GM12878 (cell line): ENCODE measurements at regions not wholly inside any gene's neighbourhood (a gene's known extent, or its start where the extent isn't known, plus 50 kb on each side); places are given as distances from the start of the nearest gene placed in this dataset.

ENCODE experiments used
- ATAC-seq: fragments of 200-7000 bp; cut with Tn5 transposase; 3 replicates; pipeline ENCODE4 v1.9.1; 2020; ENCODE audit warnings: mild to moderate bottlenecking, moderate library complexity
- BruUV-seq: library from RNA; stranded (reverse); fragments of 400-500 nt; replicated peaks from 2 replicates; lab custom pipeline; 2021; lab: Mats Ljungman, UMichigan
- CTCF ChIA-PET: fragments of 300-600 bp; sonication (Branson Sonifier 250); formaldehyde crosslinking; extraction: SDS; loops from one replicate; lab custom pipeline; 2021; ENCODE audit warnings: inconsistent platforms; lab: Yijun Ruan, JAX
- POLR2A ChIA-PET: fragments of 350-600 bp; formaldehyde crosslinking; extraction: SDS; loops from one replicate; lab custom pipeline; 2021; ENCODE audit warnings: inconsistent platforms; lab: Charles Lee
- RAD21 ChIA-PET: fragments of 300-600 bp; sonication (Branson Sonifier 250); formaldehyde crosslinking; loops from one replicate; lab custom pipeline; 2023; ENCODE audit warnings: antibody characterized with exemption; ENCODE audit not compliant: unreplicated experiment; lab: Charles Lee
- SMC1A ChIA-PET: fragments of 300-600 bp; sonication (Branson Sonifier 250); formaldehyde crosslinking; loops from one replicate; lab custom pipeline; 2023; ENCODE audit not compliant: unreplicated experiment, uncharacterized antibody; lab: Charles Lee
- DNase-seq: peaks from one replicate; pipeline ENCODE4 v3.0.0-alpha.2; 2011; ENCODE audit warnings: low read depth, low spot score
- FAIRE-seq: peaks from 3 replicates; lab custom pipeline; 2011; peaks lifted over from hg19 to GRCh38; lab: Jason Lieb, UNC
- H2AFZ ChIP-seq: 2 replicates; pipeline ENCODE4 v1.6.0; 2011; ENCODE audit warnings: low read depth, low read length, control low read depth; ENCODE audit not compliant: control insufficient read depth
- H3K27ac ChIP-seq: 2 replicates; pipeline ENCODE4 v1.5.1; 2011; ENCODE audit warnings: control low read depth; ENCODE audit not compliant: control insufficient read depth, insufficient read depth
- H3K27me3 ChIP-seq, 2 experiments: replicated peaks in 1 of 2; 2 replicates each; pipeline versions ENCODE4 v1.6.0 to v1.6.1; 2011; ENCODE audit warnings: low read length in 1 of 2; ENCODE audit not compliant: control insufficient read depth in 2 of 2, insufficient read depth in 2 of 2
- H3K36me3 ChIP-seq, 2 experiments: 2 replicates each; pipeline ENCODE4 v1.5.1; 2011; ENCODE audit warnings: low read length in 1 of 2; ENCODE audit not compliant: control insufficient read depth in 2 of 2, insufficient read depth in 2 of 2
- H3K4me1 ChIP-seq: 2 replicates; pipeline ENCODE4 v1.6.1; 2011; ENCODE audit warnings: mild to moderate bottlenecking, low read length, moderate library complexity, mixed read lengths; ENCODE audit not compliant: control insufficient read depth, insufficient read depth
- H3K4me2 ChIP-seq: 2 replicates; pipeline ENCODE4 v1.6.0; 2011; ENCODE audit warnings: control low read depth; ENCODE audit not compliant: control insufficient read depth, insufficient read depth
- H3K4me3 ChIP-seq: fragments of 200-600 bp; sonication (generic); 2 replicates; pipeline ENCODE4 v1.5.1; 2016
- H3K79me2 ChIP-seq: 2 replicates; pipeline ENCODE4 v1.6.0; 2011; ENCODE audit warnings: low read length; ENCODE audit not compliant: control insufficient read depth, insufficient read depth
- H3K9ac ChIP-seq: 2 replicates; pipeline ENCODE4 v1.8.0; 2011; ENCODE audit warnings: low read length, control low read depth, mixed read lengths; ENCODE audit not compliant: control insufficient read depth, insufficient read depth
- H3K9me3 ChIP-seq: replicated peaks from 3 replicates; pipeline ENCODE4 v1.5.1; 2011; ENCODE audit warnings: mild to moderate bottlenecking, low read length; ENCODE audit not compliant: control insufficient read depth, insufficient read depth
- H4K20me1 ChIP-seq: 2 replicates; pipeline ENCODE4 v1.6.0; 2011; ENCODE audit not compliant: control insufficient read depth, insufficient read depth
- BACH1 ChIP-seq: fragments of 450-650 bp; IDR thresholded peaks from 2 replicates; pipeline ENCODE4 v1.6.1; 2017; ENCODE audit warnings: mild to moderate bottlenecking, borderline replicate concordance
- BCL11A ChIP-seq: IDR thresholded peaks from 2 replicates; pipeline ENCODE4 v1.6.1; 2011; ENCODE audit warnings: low read depth, low read length
- ETV6 ChIP-seq, 2 experiments: fragments of 450-650 bp in 1 of 2; IDR thresholded peaks in 1 of 2; conservative IDR thresholded peaks in 1 of 2; 2 replicates each; pipeline ENCODE4 v1.6.1; 2014; ENCODE audit warnings: antibody characterized with exemption in 1 of 2, borderline replicate concordance in 1 of 2, low read depth in 1 of 2, mild to moderate bottlenecking in 1 of 2, moderate library complexity in 1 of 2
- NFXL1 ChIP-seq: fragments of 450-650 bp; IDR thresholded peaks from 2 replicates; pipeline ENCODE4 v1.6.1; 2017; ENCODE audit warnings: antibody characterized with exemption, mild to moderate bottlenecking, borderline replicate concordance
- WGBS: methylation state at CpG from one replicate; pipeline ENCODE4 v1.1.6; 2016; ENCODE audit warnings: low lambda C conversion rate; ENCODE audit not compliant: insufficient replicate concordance, insufficient coverage; ENCODE audit errors: missing lambda C conversion rate; 5-methylcytosine and 5-hydroxymethylcytosine counted together
- in situ Hi-C: fragments of 300-500 bp; cut with MboI; formaldehyde crosslinking; loops from 9 replicates; pipeline ENCODE4 v1.14.3; 2018; ENCODE audit warnings: mixed read lengths
- intact Hi-C: fragments of 100-400 bp; cut with micrococcal nuclease; formaldehyde crosslinking; loops from one replicate; pipeline ENCODE4 v1.14.2; 2022; ENCODE audit not compliant: unreplicated experiment
- TF ChIP-seq, protein P1 (sequence below): fragments of 450-650 bp; IDR thresholded peaks from 2 replicates; pipeline ENCODE4 v1.6.1; 2017; ENCODE audit warnings: borderline replicate concordance
- TF ChIP-seq, protein P2 (sequence below): fragments of 450-650 bp; IDR thresholded peaks from 2 replicates; pipeline ENCODE4 v1.6.1; 2017; ENCODE audit warnings: mild to moderate bottlenecking, moderate library complexity
- TF ChIP-seq, protein P3 (sequence below): fragments of 450-650 bp; conservative IDR thresholded peaks from 2 replicates; pipeline ENCODE4 v1.6.1; 2017; ENCODE audit warnings: mild to moderate bottlenecking, moderate library complexity

DNA sequence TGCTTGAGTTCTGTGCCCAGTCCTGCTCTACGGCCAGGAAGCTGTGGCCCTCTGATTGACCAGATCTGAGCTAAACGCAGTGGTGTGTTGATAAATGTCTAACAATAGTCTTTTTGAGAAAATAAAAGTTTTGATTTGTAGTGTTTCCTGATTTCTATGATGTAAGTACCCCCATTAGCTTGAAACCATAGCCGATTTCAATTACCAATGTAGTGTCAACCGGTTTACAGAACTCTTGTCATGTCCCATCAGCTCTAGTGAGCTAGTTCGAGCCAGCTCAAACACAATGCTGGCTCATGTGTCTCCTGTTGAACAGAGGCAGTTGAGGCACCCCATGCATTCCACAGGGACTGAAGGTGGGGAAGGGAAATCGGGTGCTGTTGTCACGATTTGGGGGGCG, 56.7 kb upstream of the ZMYND8 start:
- Histone ChIP-seq H2AFZ (no peak overlapping the region), H3K27me3 (no peaks in the 10 kb centered on the region), H4K20me1 (no peaks in the 10 kb centered on the region), H3K27ac (peak overlapping the region; percentile 91), H3K9me3 (no peaks in the 10 kb centered on the region), H3K4me1 (peaks cover 67% of the 10 kb centered on the region), H3K4me3 (no peak overlapping the region)
- ChIA-PET RAD21 (interaction anchor here (0.8 to 9.2 kb wide), 29 partner anchors 21 to 210 kb away, joined by 3 to 143 read pairs (median 10); partner anchors contain the start of genes NCOA3 and ZMYND8), SMC1A (interaction anchor here (0.9 to 9.2 kb wide), 29 partner anchors 21 to 218 kb away, joined by 3 to 142 read pairs (median 8); partner anchors contain the start of genes NCOA3 and ZMYND8), CTCF (interaction anchor here (0.6 to 4.5 kb wide), 15 partner anchors 11 to 248 kb away, joined by 3 to 33 read pairs (median 6); partner anchors contain the start of gene NCOA3)
- no peak for ATAC-seq
- no TSS peak for BruUV-seq
- in situ Hi-C loops (no loop called here), intact Hi-C loops (loop anchor here (2.0 to 5.0 kb wide), 2 partner anchors 22 to 209 kb away; no protein-coding TSS in a partner anchor)
- 0 out of 2 replicates have a peak, but pooled peaks have one; percentile 17 for TF ChIP-seq BACH1
- TF ChIP-seq ETV6 (conservative IDR thresholded peaks at IDR 0.05 in 1 of 2, IDR thresholded peaks at IDR 0.05 in 1 of 2; ENCODE audit: borderline replicate concordance in 1 of 2, low read depth in 1 of 2): 0 out of 4 replicates have a peak, but pooled peaks of 1 of the 2 experiments have one; percentile 39
- TF ChIP-seq, protein P1, sequence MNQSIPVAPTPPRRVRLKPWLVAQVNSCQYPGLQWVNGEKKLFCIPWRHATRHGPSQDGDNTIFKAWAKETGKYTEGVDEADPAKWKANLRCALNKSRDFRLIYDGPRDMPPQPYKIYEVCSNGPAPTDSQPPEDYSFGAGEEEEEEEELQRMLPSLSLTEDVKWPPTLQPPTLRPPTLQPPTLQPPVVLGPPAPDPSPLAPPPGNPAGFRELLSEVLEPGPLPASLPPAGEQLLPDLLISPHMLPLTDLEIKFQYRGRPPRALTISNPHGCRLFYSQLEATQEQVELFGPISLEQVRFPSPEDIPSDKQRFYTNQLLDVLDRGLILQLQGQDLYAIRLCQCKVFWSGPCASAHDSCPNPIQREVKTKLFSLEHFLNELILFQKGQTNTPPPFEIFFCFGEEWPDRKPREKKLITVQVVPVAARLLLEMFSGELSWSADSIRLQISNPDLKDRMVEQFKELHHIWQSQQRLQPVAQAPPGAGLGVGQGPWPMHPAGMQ: no peak
- TF ChIP-seq BCL11A: no peak
- TF ChIP-seq, protein P2, sequence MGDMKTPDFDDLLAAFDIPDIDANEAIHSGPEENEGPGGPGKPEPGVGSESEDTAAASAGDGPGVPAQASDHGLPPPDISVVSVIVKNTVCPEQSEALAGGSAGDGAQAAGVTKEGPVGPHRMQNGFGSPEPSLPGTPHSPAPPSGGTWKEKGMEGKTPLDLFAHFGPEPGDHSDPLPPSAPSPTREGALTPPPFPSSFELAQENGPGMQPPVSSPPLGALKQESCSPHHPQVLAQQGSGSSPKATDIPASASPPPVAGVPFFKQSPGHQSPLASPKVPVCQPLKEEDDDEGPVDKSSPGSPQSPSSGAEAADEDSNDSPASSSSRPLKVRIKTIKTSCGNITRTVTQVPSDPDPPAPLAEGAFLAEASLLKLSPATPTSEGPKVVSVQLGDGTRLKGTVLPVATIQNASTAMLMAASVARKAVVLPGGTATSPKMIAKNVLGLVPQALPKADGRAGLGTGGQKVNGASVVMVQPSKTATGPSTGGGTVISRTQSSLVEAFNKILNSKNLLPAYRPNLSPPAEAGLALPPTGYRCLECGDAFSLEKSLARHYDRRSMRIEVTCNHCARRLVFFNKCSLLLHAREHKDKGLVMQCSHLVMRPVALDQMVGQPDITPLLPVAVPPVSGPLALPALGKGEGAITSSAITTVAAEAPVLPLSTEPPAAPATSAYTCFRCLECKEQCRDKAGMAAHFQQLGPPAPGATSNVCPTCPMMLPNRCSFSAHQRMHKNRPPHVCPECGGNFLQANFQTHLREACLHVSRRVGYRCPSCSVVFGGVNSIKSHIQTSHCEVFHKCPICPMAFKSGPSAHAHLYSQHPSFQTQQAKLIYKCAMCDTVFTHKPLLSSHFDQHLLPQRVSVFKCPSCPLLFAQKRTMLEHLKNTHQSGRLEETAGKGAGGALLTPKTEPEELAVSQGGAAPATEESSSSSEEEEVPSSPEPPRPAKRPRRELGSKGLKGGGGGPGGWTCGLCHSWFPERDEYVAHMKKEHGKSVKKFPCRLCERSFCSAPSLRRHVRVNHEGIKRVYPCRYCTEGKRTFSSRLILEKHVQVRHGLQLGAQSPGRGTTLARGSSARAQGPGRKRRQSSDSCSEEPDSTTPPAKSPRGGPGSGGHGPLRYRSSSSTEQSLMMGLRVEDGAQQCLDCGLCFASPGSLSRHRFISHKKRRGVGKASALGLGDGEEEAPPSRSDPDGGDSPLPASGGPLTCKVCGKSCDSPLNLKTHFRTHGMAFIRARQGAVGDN: 0 out of 2 replicates have a peak, but pooled peaks have one; percentile 2
- peak; percentile 88 for TF ChIP-seq NFXL1
- TF ChIP-seq, protein P3, sequence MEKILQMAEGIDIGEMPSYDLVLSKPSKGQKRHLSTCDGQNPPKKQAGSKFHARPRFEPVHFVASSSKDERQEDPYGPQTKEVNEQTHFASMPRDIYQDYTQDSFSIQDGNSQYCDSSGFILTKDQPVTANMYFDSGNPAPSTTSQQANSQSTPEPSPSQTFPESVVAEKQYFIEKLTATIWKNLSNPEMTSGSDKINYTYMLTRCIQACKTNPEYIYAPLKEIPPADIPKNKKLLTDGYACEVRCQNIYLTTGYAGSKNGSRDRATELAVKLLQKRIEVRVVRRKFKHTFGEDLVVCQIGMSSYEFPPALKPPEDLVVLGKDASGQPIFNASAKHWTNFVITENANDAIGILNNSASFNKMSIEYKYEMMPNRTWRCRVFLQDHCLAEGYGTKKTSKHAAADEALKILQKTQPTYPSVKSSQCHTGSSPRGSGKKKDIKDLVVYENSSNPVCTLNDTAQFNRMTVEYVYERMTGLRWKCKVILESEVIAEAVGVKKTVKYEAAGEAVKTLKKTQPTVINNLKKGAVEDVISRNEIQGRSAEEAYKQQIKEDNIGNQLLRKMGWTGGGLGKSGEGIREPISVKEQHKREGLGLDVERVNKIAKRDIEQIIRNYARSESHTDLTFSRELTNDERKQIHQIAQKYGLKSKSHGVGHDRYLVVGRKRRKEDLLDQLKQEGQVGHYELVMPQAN: 0 out of 2 replicates have a peak, but pooled peaks have one; percentile 23
- TF ChIP-seq, all 136 proteins: peak for 5
- Histone ChIP-seq H3K4me2 (peak overlapping the region; percentile 70), H3K9ac (peak overlapping the region; percentile 84), H3K36me3 (no peaks in the 10 kb centered on the region), H3K79me2 (peaks cover 39% of the 10 kb centered on the region)
- DNase-seq: no peak
- WGBS: 15% methylated on average over 8 of the region's 8 CpGs
- POLR2A ChIA-PET: interaction anchor here (0.6 to 11.1 kb wide), 16 partner anchors 19 to 95 kb away, joined by 3 to 123 read pairs (median 9); partner anchors contain the start of genes NCOA3 and ZMYND8
- FAIRE-seq: no peak
